PC-9 (cell line): ENCODE measurements at regions not wholly inside any gene's neighbourhood (a gene's known extent, or its start where the extent isn't known, plus 50 kb on each side); places are given as distances from the start of the nearest gene placed in this dataset.

Experiments used
- BruUV-seq: library from RNA; stranded (reverse); fragments of 400-500 nt; replicated peaks from 2 replicates; lab custom pipeline; 2021; lab: Mats Ljungman, UMichigan
- CTCF ChIA-PET: fragments of 300-600 bp; sonication (Branson Sonifier 250); formaldehyde crosslinking; loops from one replicate; lab custom pipeline; 2022; ENCODE audit warnings: antibody characterized with exemption; lab: Charles Lee
- POLR2A ChIA-PET: fragments of 300-600 bp; sonication (Branson Sonifier 250); formaldehyde crosslinking; loops from one replicate; lab custom pipeline; 2022; ENCODE audit warnings: antibody characterized with exemption; ENCODE audit not compliant: unreplicated experiment; lab: Charles Lee
- DNase-seq, 2 experiments: peaks; one replicate each; pipeline versions ENCODE4 v3.0.0 to v3.0.0-alpha.2; 2015 to 2022; ENCODE audit warnings: mixed read lengths in 1 of 2
- H2AFZ ChIP-seq: fragments of 200-600 bp; sonication (generic); 2 replicates; pipeline ENCODE4 v1.8.1; 2017; ENCODE audit warnings: antibody characterized with exemption
- H3F3A ChIP-seq: fragments of 200-600 bp; sonication (generic); 2 replicates; pipeline ENCODE4 v1.8.1; 2017; ENCODE audit warnings: antibody characterized with exemption, mild to moderate bottlenecking, low read depth; ENCODE audit not compliant: insufficient read depth
- H3K27ac ChIP-seq: fragments of 200-600 bp; sonication (generic); 2 replicates; pipeline ENCODE4 v1.6.1; 2016; ENCODE audit warnings: mixed run types
- H3K27me3 ChIP-seq: fragments of 200-600 bp; sonication (generic); 2 replicates; pipeline ENCODE4 v1.6.1; 2016; ENCODE audit warnings: low read depth, mixed run types; ENCODE audit not compliant: insufficient read depth
- H3K36me3 ChIP-seq: fragments of 200-600 bp; sonication (generic); 2 replicates; pipeline ENCODE4 v1.6.1; 2016; ENCODE audit warnings: low read depth, mixed run types
- H3K4me1 ChIP-seq: fragments of 200-600 bp; sonication (generic); replicated peaks from 2 replicates; pipeline ENCODE4 v1.6.1; 2016; ENCODE audit warnings: mixed run types; ENCODE audit not compliant: insufficient read depth
- H3K4me2 ChIP-seq: fragments of 200-600 bp; sonication (generic); 2 replicates; pipeline ENCODE4 v1.6.1; 2017; ENCODE audit warnings: mixed run types
- H3K4me3 ChIP-seq: fragments of 200-600 bp; sonication (generic); 2 replicates; pipeline ENCODE4 v1.6.1; 2016; ENCODE audit warnings: mixed run types
- H3K79me2 ChIP-seq: fragments of 200-600 bp; sonication (generic); 2 replicates; pipeline ENCODE4 v1.6.1; 2017; ENCODE audit warnings: low read depth, mixed run types
- H3K9me2 ChIP-seq: fragments of 200-600 bp; sonication (generic); 2 replicates; pipeline ENCODE4 v1.8.1; 2017; ENCODE audit warnings: mild to moderate bottlenecking; ENCODE audit not compliant: insufficient read depth
- H3K9me3 ChIP-seq: fragments of 200-600 bp; sonication (generic); 2 replicates; pipeline ENCODE4 v1.8.1; 2016; ENCODE audit warnings: low read depth; ENCODE audit not compliant: insufficient read depth
- H4K20me1 ChIP-seq: fragments of 200-600 bp; sonication (generic); 2 replicates; pipeline ENCODE4 v1.8.1; 2017; ENCODE audit not compliant: insufficient read depth
- CTCF ChIP-seq: fragments of 200-600 bp; sonication (generic); conservative IDR thresholded peaks from 2 replicates; pipeline ENCODE4 v1.6.1; 2017; ENCODE audit warnings: mixed run types, antibody characterized with exemption, mild to moderate bottlenecking, moderate library complexity
- EZH2 ChIP-seq: fragments of 200-600 bp; sonication (generic); IDR thresholded peaks from 2 replicates; pipeline ENCODE4 v1.8.0; 2017; ENCODE audit warnings: antibody characterized with exemption, low read depth
- intact Hi-C: fragments of 100-400 bp; cut with micrococcal nuclease; formaldehyde crosslinking; loops from one replicate; pipeline ENCODE4 v1.10.0; 2022; ENCODE audit not compliant: unreplicated experiment

DNA sequence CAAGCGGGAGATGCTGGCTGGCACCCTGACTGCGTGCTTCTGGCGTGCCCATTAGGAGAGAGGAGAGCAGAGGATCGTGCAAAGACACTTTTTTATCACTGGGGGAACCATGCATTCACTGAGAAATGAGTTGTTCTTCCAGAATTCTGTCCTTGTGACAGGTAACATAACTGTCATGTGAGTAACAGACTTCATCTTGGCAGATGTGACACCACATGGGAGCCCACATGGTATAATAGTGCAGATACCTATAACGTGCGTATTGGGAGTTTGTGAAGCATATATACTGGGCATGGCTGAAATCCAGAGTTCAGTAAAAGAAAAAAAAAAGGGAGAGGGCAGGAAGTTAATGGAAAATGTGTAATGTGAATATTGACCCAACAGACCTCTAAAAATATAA, 159.6 kb upstream of the BACE2 start:
- Histone ChIP-seq H3K27me3 (peaks cover 29% of the 10 kb centered on the region), H3K9me3 (no peaks in the 10 kb centered on the region), H4K20me1 (no peaks in the 10 kb centered on the region), H3K4me3 (no peak overlapping the region), H3K36me3 (no peaks in the 10 kb centered on the region), H3K4me2 (no peak overlapping the region), H3K79me2 (no peaks in the 10 kb centered on the region), H3K9me2 (no peaks in the 10 kb centered on the region), H3F3A (no peaks in the 10 kb centered on the region), H3K4me1 (no peaks in the 10 kb centered on the region), H2AFZ (no peak overlapping the region), H3K27ac (no peak overlapping the region)
- intact Hi-C loops: no loop called here
- CTCF ChIA-PET: no interaction called here
- POLR2A ChIA-PET: no interaction called here
- no peak for TF ChIP-seq CTCF
- TF ChIP-seq EZH2: no peak
- BruUV-seq: no TSS peak
- no peak for DNase-seq

- H3K79me2 ChIP-seq: no peaks in the 10 kb centered on the region
- no peak overlapping the region for H3K4me2 ChIP-seq
- H3K27ac ChIP-seq: no peak overlapping the region
- POLR2A ChIA-PET: no interaction called here
- CTCF ChIA-PET: no interaction called here
- no peak overlapping the region for H3K4me3 ChIP-seq
- H2AFZ ChIP-seq: no peak overlapping the region
- TF ChIP-seq EZH2 (no peak), CTCF (no peak)
- no peaks in the 10 kb centered on the region for H3K9me3 ChIP-seq
- no peak for DNase-seq
- no TSS peak for BruUV-seq
- no peaks in the 10 kb centered on the region for H3K9me2 ChIP-seq
- peaks cover 29% of the 10 kb centered on the region for H3K27me3 ChIP-seq
- H4K20me1 ChIP-seq: no peaks in the 10 kb centered on the region
- intact Hi-C loops: no loop called here
- no peaks in the 10 kb centered on the region for H3K4me1 ChIP-seq
- no peaks in the 10 kb centered on the region for H3F3A ChIP-seq
- no peaks in the 10 kb centered on the region for H3K36me3 ChIP-seq
Measured at GRCh38 chr21:41008974-41009373, 159.0 kb upstream of the BACE2 start.

GRCh38 chr21:41009398-41010100, 158.4 kb upstream of the BACE2 start:
- no TSS peak for BruUV-seq
- H2AFZ ChIP-seq: no peak overlapping the region
- no peak overlapping the region for H3K27ac ChIP-seq
- H3K9me3 ChIP-seq: no peaks in the 10 kb centered on the region
- no peaks in the 10 kb centered on the region for H3K79me2 ChIP-seq
- ChIA-PET CTCF (no interaction called here), POLR2A (no interaction called here)
- no peak overlapping the region for H3K4me3 ChIP-seq
- no peak for DNase-seq
- TF ChIP-seq CTCF: no peak
- no peak for TF ChIP-seq EZH2
- H3K9me2 ChIP-seq: no peaks in the 10 kb centered on the region
- intact Hi-C loops: no loop called here
- no peaks in the 10 kb centered on the region for H3K36me3 ChIP-seq
- H3F3A ChIP-seq: no peaks in the 10 kb centered on the region
- no peaks in the 10 kb centered on the region for H4K20me1 ChIP-seq
- H3K4me2 ChIP-seq: no peak overlapping the region
- H3K4me1 ChIP-seq: no peaks in the 10 kb centered on the region
- H3K27me3 ChIP-seq: peaks cover 29% of the 10 kb centered on the region
